ENCODE measurements at regions not wholly inside any gene's neighbourhood (a gene's known extent, or its start where the extent isn't known, plus 50 kb on each side); places are given as distances from the start of the nearest gene placed in this dataset.

- no peak for DNase-seq (ENCODE audit: low spot score)
- TF ChIP-seq CTCF (conservative IDR thresholded peaks at IDR 0.05; ENCODE audit: low read depth) = no peak
- CTCF ChIA-PET = interaction anchor here (0.6 kb wide), 1 partner anchor 531 kb away, joined by 4 read pairs; no protein-coding TSS in a partner anchor
- POLR2A ChIA-PET (ENCODE audit: low non-redundant PET) = no interaction called here
- H3K27ac ChIP-seq = no peak overlapping the region
Observed at GRCh38 chr4:187016101-187016500, 292.4 kb upstream of the FAT1 start.

GRCh38 chr4:187017147-187017546 lies 293.5 kb upstream of the FAT1 start:
- DNase-seq (ENCODE audit: low spot score) = no peak
- TF ChIP-seq CTCF (conservative IDR thresholded peaks at IDR 0.05; ENCODE audit: low read depth) = no peak
- CTCF ChIA-PET = no interaction called here
- H3K27ac ChIP-seq = no peak overlapping the region
- POLR2A ChIA-PET (ENCODE audit: low non-redundant PET) = no interaction called here

- no peak for DNase-seq (ENCODE audit: low spot score)
- H3K27ac ChIP-seq = no peak overlapping the region
- CTCF ChIA-PET = no interaction called here
Observed at GRCh38 chr4:187019896-187020295, 296.2 kb upstream of the FAT1 start.

GRCh38 chr4:187020676-187021075 lies 297.0 kb upstream of the FAT1 start:
- no peak overlapping the region for H3K27ac ChIP-seq
- DNase-seq (ENCODE audit: low spot score) = no peak
- POLR2A ChIA-PET (ENCODE audit: low non-redundant PET) = no interaction called here
- CTCF ChIA-PET = no interaction called here
- no peak for TF ChIP-seq CTCF (conservative IDR thresholded peaks at IDR 0.05; ENCODE audit: low read depth)

More at GRCh38 chr4:187019896-187020295, 296.2 kb upstream of the FAT1 start:
- POLR2A ChIA-PET (ENCODE audit: low non-redundant PET) = no interaction called here
- TF ChIP-seq CTCF (conservative IDR thresholded peaks at IDR 0.05; ENCODE audit: low read depth) = no peak

- H3K27ac ChIP-seq = no peak overlapping the region
- POLR2A ChIA-PET (ENCODE audit: low non-redundant PET) = no interaction called here
- no peak for DNase-seq (ENCODE audit: low spot score)
- CTCF ChIA-PET = no interaction called here
- no peak for TF ChIP-seq CTCF (conservative IDR thresholded peaks at IDR 0.05; ENCODE audit: low read depth)
Observed at GRCh38 chr4:187021436-187022205, 298.0 kb upstream of the FAT1 start.

GRCh38 chr4:187027272-187027671 lies 303.6 kb upstream of the FAT1 start:
- POLR2A ChIA-PET (ENCODE audit: low non-redundant PET) = no interaction called here
- no peak for TF ChIP-seq CTCF (conservative IDR thresholded peaks at IDR 0.05; ENCODE audit: low read depth)
- CTCF ChIA-PET = interaction anchor here (0.9 kb wide), 1 partner anchor 9 kb away, joined by 6 read pairs; no protein-coding TSS in a partner anchor
- no peak overlapping the region for H3K27ac ChIP-seq
- no peak for DNase-seq (ENCODE audit: low spot score)

All from RWPE1 (cell line).